ENCODE measurements at regions not wholly inside any gene's neighbourhood (a gene's known extent, or its start where the extent isn't known, plus 50 kb on each side); places are given as distances from the start of the nearest gene placed in this dataset.

- TF ChIP-seq CTCF (IDR thresholded peaks at IDR 0.05) (no peak), EZH2 (IDR thresholded peaks at IDR 0.05) (no peak)
Observed at GRCh38 chrX:104488811-104489210, 77.2 kb upstream of the IL1RAPL2 start.
